UCSD-AML1 (cell line): ENCODE measurements at regions not wholly inside any gene's neighbourhood (a gene's known extent, or its start where the extent isn't known, plus 50 kb on each side); places are given as distances from the start of the nearest gene placed in this dataset.

Experiments used
- DNase-seq: peaks from one replicate; lab custom pipeline; 2025; ENCODE audit not compliant: unreplicated experiment; lab: John Stamatoyannopoulos, UW

- no peak for DNase-seq
Observed at GRCh38 chr3:45329761-45330305, 58.5 kb upstream of the LARS2 start.

GRCh38 chr3:45330510-45331295 is 57.7 kb upstream of the LARS2 start:
- no peak for DNase-seq

DNA sequence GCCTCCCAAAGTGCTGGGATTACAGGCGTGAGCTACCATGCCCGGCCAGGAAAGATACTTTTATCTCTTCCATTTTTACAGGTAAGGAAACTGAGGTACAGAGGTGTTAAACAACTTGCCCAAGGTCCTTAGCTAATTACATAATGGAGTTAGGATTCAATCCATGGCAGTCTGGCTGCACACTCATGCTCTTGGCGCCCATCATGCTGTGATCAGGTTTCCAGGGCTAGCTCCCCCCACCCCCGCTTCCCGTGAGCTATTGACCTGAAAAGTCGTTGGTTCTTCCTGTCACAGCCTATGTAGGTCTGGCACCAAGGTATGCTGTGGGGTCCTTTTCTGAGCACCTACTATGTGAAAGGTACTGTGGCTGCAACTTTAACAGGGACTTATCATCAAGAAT is 55.9 kb upstream of the LARS2 start:
- no peak for DNase-seq

DNA sequence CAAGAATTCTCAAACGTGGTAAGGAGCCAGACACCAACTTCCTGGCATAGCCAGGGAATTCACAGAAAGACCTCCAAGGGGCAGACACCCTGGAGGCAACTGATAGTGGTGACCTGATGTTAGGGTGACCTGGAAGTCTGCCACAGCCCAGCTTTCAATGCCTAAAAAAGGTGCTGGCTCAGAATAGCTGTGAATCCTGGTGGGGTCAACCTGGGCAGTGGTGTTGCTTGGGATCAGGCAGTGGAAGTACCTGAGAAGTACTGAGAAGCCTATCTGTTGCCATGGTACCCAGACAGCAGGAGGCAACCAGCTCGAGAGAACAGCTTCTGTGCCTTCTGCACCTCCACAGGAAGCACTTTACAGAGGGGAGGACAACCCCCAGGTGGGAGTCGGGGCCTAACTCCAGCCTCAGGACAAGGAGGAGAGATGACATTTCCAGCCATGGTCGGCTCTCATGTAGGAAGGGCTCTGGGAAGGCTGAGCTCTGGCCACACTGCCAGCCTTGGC is 55.4 kb upstream of the LARS2 start:
- no peak for DNase-seq

GRCh38 chr3:45333549-45333948 is 54.8 kb upstream of the LARS2 start:
- peak; percentile 24 for DNase-seq

- DNase-seq: no peak
Observed at GRCh38 chr3:45337839-45338470, 50.4 kb upstream of the LARS2 start.
